Suprapubic skin (tissue), 4 donors: ENCODE measurements at regions not wholly inside any gene's neighbourhood (a gene's known extent, or its start where the extent isn't known, plus 50 kb on each side); places are given as distances from the start of the nearest gene placed in this dataset.

Source experiments
- CTCF ChIP-seq, 2 donors: fragments of 200-600 bp in 1 of 2; fragments of 450-650 bp in 1 of 2; sonication (generic) in 1 of 2; IDR thresholded peaks; one replicate each; pipeline ENCODE4 v1.5.1; 2016 to 2019; ENCODE audit warnings: antibody characterized with exemption in 2 of 2, mild to moderate bottlenecking in 1 of 2, moderate library complexity in 1 of 2
- EP300 ChIP-seq: sonication (generic); formaldehyde crosslinking; IDR thresholded peaks from one replicate; pipeline ENCODE4 v1.6.1; 2017; ENCODE audit warnings: antibody characterized with exemption
- POLR2A ChIP-seq, 2 donors: fragments of 450-650 bp; IDR thresholded peaks; one replicate each; pipeline ENCODE4 v1.6.1; 2017; ENCODE audit warnings: antibody characterized with exemption in 2 of 2, mild to moderate bottlenecking in 2 of 2, moderate library complexity in 2 of 2
- POLR2AphosphoS5 ChIP-seq, 3 donors: sonication (generic); formaldehyde crosslinking; IDR thresholded peaks; one replicate each; pipeline ENCODE4 v1.6.1; 2017; ENCODE audit warnings: antibody characterized with exemption in 3 of 3

DNA sequence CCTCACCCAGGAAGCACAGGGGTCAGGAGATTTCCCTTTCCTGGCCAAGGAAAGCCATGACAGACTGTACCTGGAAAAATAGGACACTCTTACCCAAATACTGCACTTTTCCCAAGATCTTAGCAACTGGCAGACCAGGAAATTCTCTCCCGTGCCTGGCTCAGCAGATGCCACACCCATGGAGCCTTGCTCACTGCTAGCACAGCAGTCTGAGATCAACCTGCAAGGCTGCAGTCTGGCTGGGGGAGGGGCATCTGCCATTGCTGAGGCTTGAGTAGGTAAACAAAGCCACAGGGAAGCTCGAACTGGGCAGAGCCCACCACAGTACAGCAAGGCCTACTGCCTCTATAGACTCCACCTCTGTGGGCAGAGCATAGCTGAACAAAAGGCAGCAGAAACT, 567.3 kb upstream of the LMCD1 start:
- TF ChIP-seq CTCF (IDR thresholded peaks at IDR 0.05) (no peak), EP300 (no peak), POLR2A (IDR thresholded peaks at IDR 0.05) (no peak), POLR2AphosphoS5 (IDR thresholded peaks at IDR 0.05) (no peak)
